ENCODE measurements at regions not wholly inside any gene's neighbourhood (a gene's known extent, or its start where the extent isn't known, plus 50 kb on each side); places are given as distances from the start of the nearest gene placed in this dataset.

DNA sequence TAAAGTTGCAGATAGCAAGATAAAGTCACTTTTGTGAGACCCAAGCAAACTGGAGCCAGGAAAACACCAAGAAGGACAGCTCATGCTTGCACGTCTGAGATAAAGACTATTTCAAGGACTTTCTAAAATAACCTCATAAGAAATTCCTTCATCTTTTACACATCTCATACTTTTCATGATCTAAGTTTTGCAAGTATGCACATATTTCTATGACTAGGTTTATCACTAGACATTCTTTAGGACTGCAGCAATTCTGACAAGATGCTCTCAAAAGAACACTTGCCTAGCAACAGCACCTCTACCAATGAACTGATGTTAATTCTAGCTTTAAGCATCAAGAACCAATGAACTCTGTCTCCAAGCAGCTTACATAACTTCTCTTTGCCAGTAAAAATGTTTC is 457.6 kb downstream of the SEMA3D start:
- no peak for TF ChIP-seq TAF1 (IDR thresholded peaks at IDR 0.05; ENCODE audit: borderline replicate concordance, insufficient read depth, low read length)

DNA sequence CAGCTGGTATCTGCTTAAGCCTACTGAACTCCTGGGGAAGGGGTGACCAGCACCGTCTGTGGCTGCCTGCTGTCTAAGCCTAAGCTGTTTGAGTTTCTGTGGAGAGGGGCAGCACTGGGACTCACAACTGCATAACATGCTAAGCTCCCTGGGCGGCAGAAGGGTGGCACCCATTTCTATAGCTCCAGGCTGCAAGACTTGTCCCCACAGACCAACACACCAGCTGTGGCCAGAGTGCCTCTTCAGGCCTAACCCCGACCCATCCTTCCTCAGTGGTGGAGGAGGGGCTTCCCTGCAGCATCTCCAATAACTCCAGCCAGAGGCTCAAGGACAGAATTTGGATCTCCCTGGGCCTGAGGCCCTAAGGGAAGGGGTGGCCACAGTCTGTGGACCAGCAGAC is 464.1 kb downstream of the SEMA3D start:
- TF ChIP-seq TAF1 (IDR thresholded peaks at IDR 0.05; ENCODE audit: borderline replicate concordance, insufficient read depth, low read length) = no peak

DNA sequence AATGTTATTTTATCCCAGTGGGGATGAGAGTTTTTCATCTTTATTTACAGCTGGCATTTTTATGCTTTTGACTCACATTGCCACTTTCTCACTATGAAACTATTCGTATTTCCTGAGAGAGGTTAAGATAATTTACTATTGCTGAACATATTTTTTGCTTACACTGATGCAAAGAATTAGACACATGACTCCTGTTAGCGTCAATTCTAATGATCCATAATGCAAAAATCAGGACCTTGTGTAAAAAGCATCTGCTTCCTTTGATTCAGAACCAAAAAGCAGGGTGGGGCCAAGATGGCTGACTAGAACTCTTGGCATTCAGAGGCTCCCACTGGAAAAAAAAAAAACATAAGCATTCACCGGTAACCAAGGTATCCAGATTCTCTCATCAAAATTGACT is 464.8 kb downstream of the SEMA3D start:
- TF ChIP-seq POLR2AphosphoS5 (IDR thresholded peaks at IDR 0.05; ENCODE audit: low read depth, low read length) (no peak), SIN3A (IDR thresholded peaks at IDR 0.05; ENCODE audit: borderline replicate concordance, insufficient read depth, low read length) (no peak), TAF1 (IDR thresholded peaks at IDR 0.05; ENCODE audit: borderline replicate concordance, insufficient read depth, low read length) (no peak), FOXP2 (optimal IDR thresholded peaks at IDR 0.05; ENCODE audit: borderline replicate concordance, extremely low read depth, extremely low read length, insufficient read depth) (no peak)
- TF ChIP-seq, protein P1, sequence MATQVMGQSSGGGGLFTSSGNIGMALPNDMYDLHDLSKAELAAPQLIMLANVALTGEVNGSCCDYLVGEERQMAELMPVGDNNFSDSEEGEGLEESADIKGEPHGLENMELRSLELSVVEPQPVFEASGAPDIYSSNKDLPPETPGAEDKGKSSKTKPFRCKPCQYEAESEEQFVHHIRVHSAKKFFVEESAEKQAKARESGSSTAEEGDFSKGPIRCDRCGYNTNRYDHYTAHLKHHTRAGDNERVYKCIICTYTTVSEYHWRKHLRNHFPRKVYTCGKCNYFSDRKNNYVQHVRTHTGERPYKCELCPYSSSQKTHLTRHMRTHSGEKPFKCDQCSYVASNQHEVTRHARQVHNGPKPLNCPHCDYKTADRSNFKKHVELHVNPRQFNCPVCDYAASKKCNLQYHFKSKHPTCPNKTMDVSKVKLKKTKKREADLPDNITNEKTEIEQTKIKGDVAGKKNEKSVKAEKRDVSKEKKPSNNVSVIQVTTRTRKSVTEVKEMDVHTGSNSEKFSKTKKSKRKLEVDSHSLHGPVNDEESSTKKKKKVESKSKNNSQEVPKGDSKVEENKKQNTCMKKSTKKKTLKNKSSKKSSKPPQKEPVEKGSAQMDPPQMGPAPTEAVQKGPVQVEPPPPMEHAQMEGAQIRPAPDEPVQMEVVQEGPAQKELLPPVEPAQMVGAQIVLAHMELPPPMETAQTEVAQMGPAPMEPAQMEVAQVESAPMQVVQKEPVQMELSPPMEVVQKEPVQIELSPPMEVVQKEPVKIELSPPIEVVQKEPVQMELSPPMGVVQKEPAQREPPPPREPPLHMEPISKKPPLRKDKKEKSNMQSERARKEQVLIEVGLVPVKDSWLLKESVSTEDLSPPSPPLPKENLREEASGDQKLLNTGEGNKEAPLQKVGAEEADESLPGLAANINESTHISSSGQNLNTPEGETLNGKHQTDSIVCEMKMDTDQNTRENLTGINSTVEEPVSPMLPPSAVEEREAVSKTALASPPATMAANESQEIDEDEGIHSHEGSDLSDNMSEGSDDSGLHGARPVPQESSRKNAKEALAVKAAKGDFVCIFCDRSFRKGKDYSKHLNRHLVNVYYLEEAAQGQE (IDR thresholded peaks at IDR 0.05; ENCODE audit: insufficient read depth in 1 of 2, low read depth in 2 of 2, low read length in 2 of 2) = no peak

DNA sequence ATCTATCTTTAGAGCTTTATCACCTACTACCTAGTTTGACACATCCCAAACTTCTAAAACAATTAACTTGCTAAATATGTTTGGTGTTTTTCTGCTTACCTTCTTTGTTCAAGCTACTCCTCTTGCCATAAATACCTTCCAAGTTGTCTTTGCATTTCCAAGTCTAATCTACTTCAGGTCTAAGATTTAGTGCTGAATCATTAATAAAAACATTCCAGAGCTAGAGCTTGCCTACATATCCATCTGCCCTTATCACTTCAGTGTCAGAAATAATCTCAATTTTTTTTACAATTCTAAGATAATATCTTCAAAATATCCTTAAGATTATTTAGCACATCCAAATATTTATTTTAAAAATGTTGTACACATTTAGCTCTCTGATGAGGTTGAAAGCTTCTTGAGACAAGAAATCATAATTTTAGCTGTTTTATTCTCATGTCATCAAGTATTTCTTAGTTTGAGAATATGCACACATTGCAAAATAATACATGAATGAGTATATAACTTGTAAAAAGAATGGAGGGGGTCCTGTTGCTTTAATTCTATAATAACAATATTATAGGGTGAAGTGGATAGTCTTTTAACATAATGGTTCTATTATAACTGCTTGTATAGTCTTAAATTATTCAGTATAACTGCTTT is 466.3 kb downstream of the SEMA3D start:
- TF ChIP-seq POLR2AphosphoS5 (IDR thresholded peaks at IDR 0.05; ENCODE audit: low read depth, low read length) = no peak
- TF ChIP-seq, protein P1 (IDR thresholded peaks at IDR 0.05; ENCODE audit: insufficient read depth in 1 of 2, low read depth in 2 of 2, low read length in 2 of 2) = no peak
- TF ChIP-seq TAF1 (IDR thresholded peaks at IDR 0.05; ENCODE audit: borderline replicate concordance, insufficient read depth, low read length) = no peak
- no peak for TF ChIP-seq FOXP2 (optimal IDR thresholded peaks at IDR 0.05; ENCODE audit: borderline replicate concordance, extremely low read depth, extremely low read length, insufficient read depth)
- TF ChIP-seq SIN3A (IDR thresholded peaks at IDR 0.05; ENCODE audit: borderline replicate concordance, insufficient read depth, low read length) = no peak

DNA sequence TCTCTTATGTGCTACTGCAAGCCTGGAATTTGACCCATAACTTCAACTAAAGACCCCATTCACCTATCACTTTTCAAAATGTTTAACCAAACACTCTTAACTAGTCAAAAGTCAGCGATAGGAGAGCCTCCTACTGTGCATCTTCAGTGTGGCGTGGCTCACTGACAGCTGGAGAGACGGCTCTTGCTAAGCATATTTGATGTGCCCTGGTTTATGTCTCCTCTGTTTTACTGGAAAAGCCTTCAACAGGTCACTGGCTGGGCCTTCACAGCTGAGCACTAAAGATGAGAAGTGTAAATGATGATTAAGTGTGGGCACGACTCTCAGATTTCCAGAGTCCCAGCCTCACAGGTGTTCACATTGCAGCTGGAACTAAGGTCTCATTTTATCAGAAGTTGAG is 472.1 kb downstream of the SEMA3D start:
- no peak for TF ChIP-seq POLR2AphosphoS5 (IDR thresholded peaks at IDR 0.05; ENCODE audit: low read depth, low read length)
- no peak for TF ChIP-seq SIN3A (IDR thresholded peaks at IDR 0.05; ENCODE audit: borderline replicate concordance, insufficient read depth, low read length)
- TF ChIP-seq, protein P1 (IDR thresholded peaks at IDR 0.05; ENCODE audit: insufficient read depth in 1 of 2, low read depth in 2 of 2, low read length in 2 of 2) = no peak
- TF ChIP-seq FOXP2 (optimal IDR thresholded peaks at IDR 0.05; ENCODE audit: borderline replicate concordance, extremely low read depth, extremely low read length, insufficient read depth) = no peak
- TF ChIP-seq TAF1 (IDR thresholded peaks at IDR 0.05; ENCODE audit: borderline replicate concordance, insufficient read depth, low read length) = no peak

DNA sequence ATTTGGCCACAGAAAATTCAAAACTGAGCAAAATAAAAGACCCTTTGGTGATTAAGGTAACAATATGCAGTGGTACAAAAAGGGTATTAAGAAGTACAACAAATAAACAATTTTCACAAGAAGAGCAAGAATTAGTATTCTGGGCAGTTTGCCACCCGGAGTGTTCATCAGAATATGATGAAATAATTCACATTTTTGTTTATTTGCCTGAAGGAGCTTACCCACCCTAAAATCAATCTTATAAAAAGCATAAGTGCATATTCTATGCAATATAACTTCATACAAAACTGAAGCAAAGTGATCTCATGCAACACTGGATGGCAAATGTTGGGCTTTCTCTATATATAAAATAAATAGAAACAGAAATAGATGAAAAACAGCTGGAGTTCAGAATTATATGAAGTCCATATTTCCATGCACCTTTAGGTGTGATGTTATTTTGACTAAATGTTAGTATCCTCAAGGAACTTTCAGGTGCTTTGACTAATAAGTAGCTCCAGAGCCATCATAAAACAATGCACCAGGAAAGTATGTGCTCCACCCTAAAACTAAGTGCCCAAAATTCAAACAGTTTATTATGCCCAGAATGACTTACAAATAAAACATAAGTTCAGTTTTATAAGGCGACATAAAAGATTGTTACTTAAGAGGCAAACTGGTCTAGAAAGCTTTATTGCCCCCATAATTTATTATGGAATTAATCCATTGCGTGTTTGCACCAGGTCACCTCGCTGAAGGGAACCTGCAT is 474.3 kb downstream of the SEMA3D start:
- TF ChIP-seq SIN3A (IDR thresholded peaks at IDR 0.05; ENCODE audit: borderline replicate concordance, insufficient read depth, low read length) = no peak
- no peak for TF ChIP-seq FOXP2 (optimal IDR thresholded peaks at IDR 0.05; ENCODE audit: borderline replicate concordance, extremely low read depth, extremely low read length, insufficient read depth)
- TF ChIP-seq, protein P1 (IDR thresholded peaks at IDR 0.05; ENCODE audit: insufficient read depth in 1 of 2, low read depth in 2 of 2, low read length in 2 of 2) = no peak
- TF ChIP-seq TAF1 (IDR thresholded peaks at IDR 0.05; ENCODE audit: borderline replicate concordance, insufficient read depth, low read length) = no peak
- TF ChIP-seq POLR2AphosphoS5 (IDR thresholded peaks at IDR 0.05; ENCODE audit: low read depth, low read length) = no peak

Measured in PFSK-1 (cell line).